Thyroid gland (tissue), 4 donors: ENCODE measurements at regions not wholly inside any gene's neighbourhood (a gene's known extent, or its start where the extent isn't known, plus 50 kb on each side); places are given as distances from the start of the nearest gene placed in this dataset.

ENCODE experiments used
- DNase-seq, 2 donors: peaks; one replicate each; pipeline ENCODE4 v3.0.0-alpha.2; 2019
- H3K27ac ChIP-seq, 3 donors: fragments of 200-600 bp; sonication (generic); 1 replicate in 2 of 3; 2 replicates in 1 of 3; pipeline ENCODE4 v1.5.1; 2016 to 2019; ENCODE audit warnings: mild to moderate bottlenecking in 1 of 3, moderate library complexity in 1 of 3
- H3K27me3 ChIP-seq: fragments of 200-600 bp; sonication (generic); one replicate; pipeline ENCODE4 v1.5.1; 2019
- H3K36me3 ChIP-seq, 2 donors: fragments of 200-600 bp; sonication (generic); one replicate each; pipeline ENCODE4 v1.5.1; 2016 to 2019
- H3K4me1 ChIP-seq, 2 donors: fragments of 200-600 bp; sonication (generic); one replicate each; pipeline ENCODE4 v1.5.1; 2017 to 2019
- H3K4me3 ChIP-seq, 3 donors: fragments of 200-600 bp; sonication (generic); replicated peaks in 1 of 3; 1 replicate in 2 of 3; 2 replicates in 1 of 3; pipeline ENCODE4 v1.5.1; 2016; ENCODE audit warnings: mild to moderate bottlenecking in 1 of 3
- H3K9me3 ChIP-seq: fragments of 200-600 bp; sonication (generic); one replicate; pipeline ENCODE4 v1.5.1; 2017
- CTCF ChIP-seq, 6 experiments: fragments of 200-600 bp in 3 of 6; fragments of 450-650 bp in 3 of 6; sonication (generic) in 3 of 6; IDR thresholded peaks; one replicate each; pipeline ENCODE4 v1.5.1; 2016 to 2019; ENCODE audit warnings: antibody characterized with exemption in 6 of 6, mild to moderate bottlenecking in 2 of 6, inconsistent platforms in 1 of 6, moderate library complexity in 1 of 6
- POLR2A ChIP-seq, 2 donors: fragments of 450-650 bp; IDR thresholded peaks; one replicate each; pipeline ENCODE4 v1.6.1; 2017; ENCODE audit warnings: antibody characterized with exemption in 2 of 2, mild to moderate bottlenecking in 2 of 2, moderate library complexity in 1 of 2
- WGBS, 2 donors: methylation state at CpG; one replicate each; pipeline ENCODE4 v1.1.5; 2017; 5-methylcytosine and 5-hydroxymethylcytosine counted together
- intact Hi-C: fragments of 100-400 bp; cut with DNase I; formaldehyde crosslinking; loops from one replicate; pipeline ENCODE4 v1.15.1; 2023

GRCh38 chr2:58560531-58560930, 319.4 kb upstream of the FANCL start:
- intact Hi-C loops: no loop called here
- Histone ChIP-seq H3K9me3 (no peaks in the 10 kb centered on the region), H3K27ac (no peak overlapping the region), H3K4me1 (no peaks in the 10 kb centered on the region), H3K36me3 (no peaks in the 10 kb centered on the region), H3K4me3 (no peak overlapping the region), H3K27me3 (no peaks in the 10 kb centered on the region)
- DNase-seq: no peak
- no peak for TF ChIP-seq POLR2A (IDR thresholded peaks at IDR 0.05)
- no peak for TF ChIP-seq CTCF (IDR thresholded peaks at IDR 0.05)
- WGBS, 2 donors: 92 to 93% methylated on average over 3 of the region's 3 CpGs

- intact Hi-C loops: no loop called here
- H3K36me3 ChIP-seq: no peaks in the 10 kb centered on the region
- no peak for DNase-seq
- H3K9me3 ChIP-seq: no peaks in the 10 kb centered on the region
- H3K27ac ChIP-seq: no peak overlapping the region
- no peak overlapping the region for H3K4me3 ChIP-seq
- WGBS, 2 donors: 55 to 67% methylated on average over 4 of the region's 4 CpGs
- TF ChIP-seq CTCF (IDR thresholded peaks at IDR 0.05) (no peak), POLR2A (IDR thresholded peaks at IDR 0.05) (no peak)
- no peaks in the 10 kb centered on the region for H3K27me3 ChIP-seq
- no peaks in the 10 kb centered on the region for H3K4me1 ChIP-seq
These were observed 317.8 kb upstream of the FANCL start for GRCh38 chr2:58558881-58559280.

- H3K27ac ChIP-seq: no peak overlapping the region
- DNase-seq: no peak
- no peaks in the 10 kb centered on the region for H3K36me3 ChIP-seq
- no peaks in the 10 kb centered on the region for H3K27me3 ChIP-seq
- TF ChIP-seq POLR2A (IDR thresholded peaks at IDR 0.05): no peak
- no peak for TF ChIP-seq CTCF (IDR thresholded peaks at IDR 0.05)
- intact Hi-C loops: no loop called here
- no peak overlapping the region for H3K4me3 ChIP-seq
- no peaks in the 10 kb centered on the region for H3K9me3 ChIP-seq
- 92 to 95% methylated on average over 6 of the region's 6 CpGs for WGBS, 2 donors
- H3K4me1 ChIP-seq: no peaks in the 10 kb centered on the region
These were observed 316.1 kb upstream of the FANCL start for GRCh38 chr2:58557176-58557575.

GRCh38 chr2:58553937-58554336, 312.8 kb upstream of the FANCL start:
- Histone ChIP-seq H3K27me3 (no peaks in the 10 kb centered on the region), H3K36me3 (no peaks in the 10 kb centered on the region), H3K4me3 (no peak overlapping the region), H3K9me3 (no peaks in the 10 kb centered on the region), H3K27ac (no peak overlapping the region), H3K4me1 (no peaks in the 10 kb centered on the region)
- 65 to 73% methylated on average over 2 of the region's 2 CpGs for WGBS, 2 donors
- intact Hi-C loops: no loop called here
- peak; percentile 2 to 7 for DNase-seq
- no peak for TF ChIP-seq POLR2A (IDR thresholded peaks at IDR 0.05)
- peak in 1 of 6 experiments; percentile 19 for TF ChIP-seq CTCF (IDR thresholded peaks at IDR 0.05)

GRCh38 chr2:58553522-58553921, 312.4 kb upstream of the FANCL start:
- TF ChIP-seq POLR2A (IDR thresholded peaks at IDR 0.05): no peak
- TF ChIP-seq CTCF (IDR thresholded peaks at IDR 0.05): no peak
- DNase-seq: no peak
- WGBS, 2 donors: 90% methylated on average over 1 of the region's 1 CpG
- no peak overlapping the region for H3K27ac ChIP-seq
- intact Hi-C loops: no loop called here
- H3K36me3 ChIP-seq: no peaks in the 10 kb centered on the region
- H3K4me3 ChIP-seq: no peak overlapping the region
- no peaks in the 10 kb centered on the region for H3K27me3 ChIP-seq
- no peaks in the 10 kb centered on the region for H3K9me3 ChIP-seq
- no peaks in the 10 kb centered on the region for H3K4me1 ChIP-seq
